ENCODE measurements at regions not wholly inside any gene's neighbourhood (a gene's known extent, or its start where the extent isn't known, plus 50 kb on each side); places are given as distances from the start of the nearest gene placed in this dataset.
A peak's percentile ranks its signal among the peaks of the same experiment; 100 is the strongest.

- 85% methylated on average over 3 of the region's 3 CpGs for WGBS (ENCODE audit: missing lambda C conversion rate)
- no peak overlapping the region for H3K4me3 ChIP-seq
- DNase-seq (ENCODE audit: low read depth in 1 of 2, low spot score in 1 of 2) = no peak
- TF ChIP-seq EP300 (IDR thresholded peaks at IDR 0.05) = no peak
- no peak for TF ChIP-seq RARB (CRISPR knock-in tag; IDR thresholded peaks at IDR 0.05)
- TF ChIP-seq NPAS2 (CRISPR knock-in tag; IDR thresholded peaks at IDR 0.05; ENCODE audit: borderline replicate concordance) = no peak
- TF ChIP-seq ZFP36 (IDR thresholded peaks at IDR 0.05; ENCODE audit: borderline replicate concordance, partially characterized antibody) = no peak
- TF ChIP-seq TFCP2L1 (CRISPR knock-in tag; IDR thresholded peaks at IDR 0.05) = no peak
- TF ChIP-seq ZNF302 (CRISPR knock-in tag; IDR thresholded peaks at IDR 0.05) = no peak
- TF ChIP-seq FOXS1 (CRISPR knock-in tag; IDR thresholded peaks at IDR 0.05) = no peak
- TF ChIP-seq GATA3 (IDR thresholded peaks at IDR 0.05; ENCODE audit: borderline replicate concordance) = no peak
- peaks cover 63% of the 10 kb centered on the region for H3K4me1 ChIP-seq
- ChIA-PET POLR2A (no interaction called here), CTCF (interaction anchor here (0.6 to 1.9 kb wide), 7 partner anchors 13 to 287 kb away, joined by 3 to 4 read pairs (median 3); no protein-coding TSS in a partner anchor)
- H3K9me3 ChIP-seq = peaks cover 21% of the 10 kb centered on the region; the same call in 2 of the 3 replicates
- no peak for ATAC-seq
- H3K27ac ChIP-seq = peak overlapping the region in 1 of 2 experiments; percentile 3; a peak in 1 of 6 replicates
- no peak for FAIRE-seq
- H3K4me2 ChIP-seq = peak overlapping the region; percentile 23; the same call in 2 of the 3 replicates
Observed at GRCh38 chr2:37590119-37590571, 81.3 kb downstream of the CDC42EP3 start.

Small RNAs in the stretch of these regions (small RNA-seq; reads per million reads assigned to genes)
- gene RNU6-1116P = 0 reads per million in 6 experiments

All from A549 (cell line).